Retinal pigment epithelial cell (primary cell): ENCODE measurements at regions not wholly inside any gene's neighbourhood (a gene's known extent, or its start where the extent isn't known, plus 50 kb on each side); places are given as distances from the start of the nearest gene placed in this dataset.

Experiments
- DNase-seq: peaks from one replicate; pipeline ENCODE4 v3.0.0-alpha.2; 2010; ENCODE audit warnings: low read depth
- H3K4me3 ChIP-seq: 2 replicates; pipeline ENCODE4 v1.5.1; 2011; ENCODE audit warnings: mild to moderate bottlenecking, low read length, control low read depth, moderate library complexity
- CTCF ChIP-seq: conservative IDR thresholded peaks from 2 replicates; pipeline ENCODE4 v1.5.1; 2011; ENCODE audit warnings: low read depth, low read length, control low read depth, inconsistent platforms

DNA sequence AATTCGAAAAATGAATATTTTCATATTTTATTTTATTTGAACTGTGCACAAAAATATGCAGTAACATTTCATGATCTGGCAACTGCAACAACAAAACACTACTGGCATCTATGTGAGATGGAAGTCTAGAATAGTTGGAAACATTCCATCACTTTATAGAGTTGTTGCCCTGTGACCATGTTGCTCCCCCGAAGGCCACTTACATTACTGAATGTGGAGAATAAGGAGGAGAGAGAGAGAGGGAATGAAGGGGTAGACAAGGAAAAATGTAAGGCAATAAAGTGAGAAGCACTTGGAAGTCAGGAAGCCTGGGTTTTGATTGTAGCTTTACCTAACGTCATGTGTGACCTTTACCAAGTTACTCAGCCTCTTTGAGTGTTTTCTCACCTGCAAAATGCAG is 437.2 kb upstream of the EDIL3 start:
- DNase-seq: no peak
- no peak for TF ChIP-seq CTCF
- H3K4me3 ChIP-seq: no peak overlapping the region

DNA sequence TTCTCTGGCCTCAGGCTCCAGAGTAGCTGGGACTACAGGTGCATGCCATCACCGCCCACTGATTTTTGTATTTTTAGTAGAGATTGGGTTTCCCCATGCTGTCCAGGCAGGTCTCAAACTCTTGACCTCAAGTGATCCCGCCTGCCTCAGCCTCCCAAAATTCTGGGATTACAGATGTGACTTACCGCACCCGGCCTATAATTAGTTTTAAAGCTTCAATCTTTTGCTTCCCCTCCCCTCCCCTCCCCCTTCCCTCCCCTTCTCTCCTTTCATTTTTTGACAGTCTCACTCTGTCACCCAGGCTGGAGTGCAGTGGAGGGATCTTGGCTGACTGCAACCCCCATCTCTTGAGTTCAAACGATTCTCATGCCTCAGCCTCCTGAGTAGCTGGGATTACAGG is 433.3 kb upstream of the EDIL3 start:
- DNase-seq: no peak
- no peak for TF ChIP-seq CTCF
- H3K4me3 ChIP-seq: no peak overlapping the region

- no peak for DNase-seq
- H3K4me3 ChIP-seq: no peak overlapping the region
- TF ChIP-seq CTCF: no peak
These were observed 432.3 kb upstream of the EDIL3 start for GRCh38 chr5:84816746-84817547.

DNA sequence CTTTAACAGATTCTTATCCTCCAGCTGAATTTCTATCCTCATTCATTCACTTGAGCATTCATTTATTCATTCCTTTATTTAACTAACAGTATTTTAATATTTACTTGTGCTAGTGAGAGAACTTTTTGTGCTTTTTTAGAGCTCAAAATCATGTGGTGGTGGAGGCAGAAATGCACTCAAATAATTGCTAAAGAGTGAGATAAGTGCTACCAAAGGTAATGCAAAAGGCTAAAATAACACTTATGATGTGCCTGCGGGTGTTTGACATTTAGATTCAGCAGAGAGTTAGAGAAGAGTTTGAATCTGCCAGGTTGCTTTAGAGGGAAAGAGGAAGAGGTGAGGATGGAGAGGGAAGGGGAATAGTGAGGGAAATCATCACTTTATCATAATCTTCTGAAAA is 431.5 kb upstream of the EDIL3 start:
- no peak overlapping the region for H3K4me3 ChIP-seq
- no peak for DNase-seq
- TF ChIP-seq CTCF: no peak

GRCh38 chr5:84805473-84805872 is 420.8 kb upstream of the EDIL3 start:
- TF ChIP-seq CTCF: no peak
- no peak overlapping the region for H3K4me3 ChIP-seq
- DNase-seq: no peak

GRCh38 chr5:84796399-84796798 is 411.7 kb upstream of the EDIL3 start:
- TF ChIP-seq CTCF: no peak
- no peak overlapping the region for H3K4me3 ChIP-seq
- no peak for DNase-seq

DNA sequence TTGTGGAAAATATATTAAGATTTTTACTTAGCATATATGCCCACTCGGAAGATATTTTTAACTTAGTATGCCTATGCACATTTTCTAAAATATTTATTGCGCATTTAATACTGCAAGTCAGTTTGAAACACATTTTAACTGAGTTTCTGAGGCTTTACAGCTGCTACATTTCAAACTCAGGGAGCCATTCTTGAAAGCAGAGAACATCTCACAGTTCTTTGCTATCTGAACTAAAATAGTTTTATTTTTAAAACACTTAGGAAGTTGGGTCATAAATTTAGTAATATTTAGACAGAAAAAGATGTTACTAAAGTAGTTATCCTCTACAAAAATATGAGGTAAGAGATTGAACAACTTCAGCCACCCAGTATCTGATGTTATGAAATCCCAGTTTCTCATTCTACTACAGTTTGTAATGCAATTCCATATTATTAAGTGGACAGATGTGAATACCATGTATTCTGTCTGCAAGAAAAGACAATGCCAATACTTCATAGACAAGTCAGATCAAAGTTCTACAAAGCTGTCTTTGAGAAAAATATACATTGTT is 409.9 kb upstream of the EDIL3 start:
- H3K4me3 ChIP-seq: no peak overlapping the region
- TF ChIP-seq CTCF: no peak
- no peak for DNase-seq
